ENCODE measurements at regions not wholly inside any gene's neighbourhood (a gene's known extent, or its start where the extent isn't known, plus 50 kb on each side); places are given as distances from the start of the nearest gene placed in this dataset.

- TF ChIP-seq CTCF (conservative IDR thresholded peaks at IDR 0.05; ENCODE audit: low read depth in 2 of 2) (no peak), REST (IDR thresholded peaks at IDR 0.05; ENCODE audit: unreplicated experiment) (no peak), POLR2AphosphoS5 (IDR thresholded peaks at IDR 0.05; ENCODE audit: low read depth) (no peak), EZH2phosphoT487 (IDR thresholded peaks at IDR 0.05; ENCODE audit: unreplicated experiment) (no peak), EZH2 (IDR thresholded peaks at IDR 0.05; ENCODE audit: low read depth, unreplicated experiment) (no peak), ZNF114 (CRISPR knock-in tag; IDR thresholded peaks at IDR 0.05) (no peak), CREB1 (CRISPR knock-in tag; IDR thresholded peaks at IDR 0.05; ENCODE audit: low read depth) (no peak), ETS1 (IDR thresholded peaks at IDR 0.05) (no peak), STAT1 (IDR thresholded peaks at IDR 0.05; ENCODE audit: unreplicated experiment) (no peak)
Observed at GRCh38 chr21:15274701-15275485, 210.1 kb upstream of the NRIP1 start.

Data from GM23338 (cell line).